Effector CD4-positive, alpha-beta T cell (primary cell): ENCODE measurements at regions not wholly inside any gene's neighbourhood (a gene's known extent, or its start where the extent isn't known, plus 50 kb on each side); places are given as distances from the start of the nearest gene placed in this dataset.

Experiments
- DNase-seq: peaks from one replicate; pipeline ENCODE4 v3.0.0-alpha.2; 2020

DNA sequence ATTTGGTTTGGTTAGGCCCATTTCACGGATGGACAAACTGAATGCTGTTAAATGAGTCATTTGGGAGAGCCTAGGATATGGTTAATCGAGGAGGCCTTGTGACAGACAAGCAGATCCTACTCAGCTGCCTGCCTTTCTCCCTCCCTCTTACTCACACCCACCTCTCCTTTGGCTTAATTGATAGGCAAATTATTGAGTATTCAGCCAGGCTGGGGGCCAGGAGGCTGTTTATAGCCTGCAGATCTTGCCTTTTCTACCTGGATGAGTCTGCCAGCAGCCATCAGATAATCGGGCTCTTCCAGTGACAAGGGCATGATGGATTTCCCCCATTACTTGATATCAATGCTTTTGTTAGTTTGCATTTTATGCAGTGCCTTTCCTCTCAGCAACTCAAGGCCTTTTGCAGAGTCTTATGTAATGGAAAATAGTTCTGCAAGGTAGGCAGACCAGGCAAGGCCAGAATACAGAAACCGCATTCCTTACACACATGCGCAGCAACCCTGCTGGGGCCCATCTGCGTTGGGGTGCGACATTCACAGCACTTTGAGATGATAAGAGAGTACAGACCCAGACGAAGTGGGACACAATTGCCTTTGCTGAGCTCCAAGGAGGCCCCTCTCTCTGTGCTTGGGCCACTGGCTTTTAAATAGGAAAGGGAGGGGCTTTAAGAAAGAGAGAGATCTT is 96.2 kb upstream of the ATP6AP2 start:
- DNase-seq, result no peak

DNA sequence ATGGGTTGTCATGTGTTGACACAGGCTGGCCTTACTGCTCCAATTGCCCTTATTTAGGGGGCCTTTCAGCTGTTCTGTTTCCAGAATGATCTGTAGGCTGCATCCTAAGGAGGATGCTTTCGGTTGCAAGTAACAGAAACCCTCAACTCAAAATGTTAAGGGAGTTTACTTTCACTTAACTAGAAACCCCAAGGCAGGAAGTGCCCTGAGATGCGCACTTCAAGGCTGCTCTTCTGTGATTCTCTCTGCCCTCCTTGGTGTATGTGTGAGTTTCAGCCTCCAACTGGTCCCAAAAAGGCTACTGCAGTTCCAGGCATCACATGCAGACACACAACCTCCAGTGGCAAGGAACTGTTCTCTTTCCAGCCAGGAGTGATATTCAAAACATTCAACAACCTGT is 97.3 kb upstream of the ATP6AP2 start:
- DNase-seq, result no peak

DNA sequence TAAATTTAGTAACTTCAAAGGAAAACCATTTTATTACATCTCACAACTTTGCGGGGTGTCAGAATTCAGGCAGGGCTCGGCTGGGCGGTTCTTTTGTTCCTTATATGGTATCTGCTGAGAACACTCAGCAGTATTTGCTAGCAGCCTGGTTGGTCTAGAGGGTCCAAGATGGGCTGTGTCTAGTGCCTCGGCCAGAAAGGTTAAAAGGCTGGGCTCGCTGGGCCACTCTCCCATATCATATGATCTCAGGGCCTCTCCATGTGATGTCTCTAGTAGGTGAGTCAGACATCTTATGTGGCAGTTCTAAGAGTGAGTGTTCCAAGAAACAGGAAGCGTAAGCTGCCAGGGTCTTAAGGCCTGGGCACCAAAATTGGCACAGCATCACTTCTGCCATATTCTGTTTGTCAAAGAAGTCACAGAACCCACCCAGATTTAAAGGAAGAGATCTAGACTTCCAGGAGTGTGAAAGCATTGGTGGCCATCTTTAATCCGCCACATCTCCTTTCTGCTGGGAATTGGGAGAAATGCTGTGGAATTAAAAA is 100.9 kb upstream of the ATP6AP2 start:
- no peak for DNase-seq

- DNase-seq, result no peak
Measured at GRCh38 chrX:40478474-40479065, 102.2 kb upstream of the ATP6AP2 start.

GRCh38 chrX:40476958-40477357 is 103.8 kb upstream of the ATP6AP2 start:
- DNase-seq, result no peak

GRCh38 chrX:40474645-40475044 is 106.1 kb upstream of the ATP6AP2 start:
- DNase-seq, result no peak

DNA sequence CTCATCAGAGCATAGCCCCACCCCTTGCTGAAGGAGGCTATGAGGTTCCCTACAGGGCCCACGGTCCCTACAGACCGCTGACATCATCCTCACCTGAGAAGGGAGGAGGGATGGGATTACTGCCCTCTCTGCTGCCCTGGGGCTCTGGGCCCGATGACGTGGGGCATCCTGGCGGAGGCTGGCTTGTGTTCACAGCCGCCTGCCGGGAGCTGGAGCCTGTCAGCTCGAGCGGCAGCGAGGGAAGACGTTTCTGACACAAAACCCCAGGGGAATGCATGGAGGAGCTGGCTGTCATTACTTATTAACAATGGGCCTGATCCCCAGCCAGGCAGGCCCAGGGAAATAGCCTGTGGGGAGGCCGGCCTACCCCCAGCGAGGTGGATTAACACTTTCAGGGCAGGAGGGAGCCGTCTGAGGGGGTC is 106.6 kb upstream of the ATP6AP2 start:
- DNase-seq, result no peak

DNA sequence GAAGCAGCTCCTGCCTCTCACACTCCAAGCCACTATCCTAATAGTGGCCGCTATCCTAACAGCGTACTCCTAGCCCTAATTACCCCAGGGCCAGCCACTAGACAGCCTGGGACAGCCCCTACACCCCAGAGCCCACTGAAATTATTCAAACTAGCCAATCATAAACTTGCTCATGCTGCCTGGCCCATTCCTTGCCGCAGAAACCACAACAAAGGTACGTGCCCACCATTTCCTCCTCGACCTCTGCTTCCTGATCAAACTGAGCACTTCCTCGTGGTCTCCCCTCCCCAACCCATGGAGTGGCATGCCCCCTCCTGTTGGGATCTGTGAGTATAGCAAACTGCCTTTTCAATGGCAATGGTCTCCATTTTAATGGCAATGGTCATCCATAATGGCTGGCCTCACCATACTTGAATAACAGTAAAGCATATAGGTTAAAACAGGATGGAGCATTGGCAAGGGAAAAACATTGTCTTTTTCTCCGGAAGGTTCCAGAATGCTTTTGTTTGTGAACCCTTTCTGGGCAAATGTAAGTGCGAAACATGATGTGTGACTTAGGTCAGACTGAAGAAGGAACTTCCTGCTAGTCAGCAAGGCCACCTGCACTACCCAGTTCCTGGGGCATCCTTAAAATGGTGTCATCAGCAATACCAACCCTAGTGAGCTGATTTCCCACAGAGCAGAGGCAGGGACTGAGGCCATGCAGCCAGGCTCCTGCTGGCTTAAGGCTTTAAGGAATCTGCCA is 107.1 kb upstream of the ATP6AP2 start:
- DNase-seq, result no peak

DNA sequence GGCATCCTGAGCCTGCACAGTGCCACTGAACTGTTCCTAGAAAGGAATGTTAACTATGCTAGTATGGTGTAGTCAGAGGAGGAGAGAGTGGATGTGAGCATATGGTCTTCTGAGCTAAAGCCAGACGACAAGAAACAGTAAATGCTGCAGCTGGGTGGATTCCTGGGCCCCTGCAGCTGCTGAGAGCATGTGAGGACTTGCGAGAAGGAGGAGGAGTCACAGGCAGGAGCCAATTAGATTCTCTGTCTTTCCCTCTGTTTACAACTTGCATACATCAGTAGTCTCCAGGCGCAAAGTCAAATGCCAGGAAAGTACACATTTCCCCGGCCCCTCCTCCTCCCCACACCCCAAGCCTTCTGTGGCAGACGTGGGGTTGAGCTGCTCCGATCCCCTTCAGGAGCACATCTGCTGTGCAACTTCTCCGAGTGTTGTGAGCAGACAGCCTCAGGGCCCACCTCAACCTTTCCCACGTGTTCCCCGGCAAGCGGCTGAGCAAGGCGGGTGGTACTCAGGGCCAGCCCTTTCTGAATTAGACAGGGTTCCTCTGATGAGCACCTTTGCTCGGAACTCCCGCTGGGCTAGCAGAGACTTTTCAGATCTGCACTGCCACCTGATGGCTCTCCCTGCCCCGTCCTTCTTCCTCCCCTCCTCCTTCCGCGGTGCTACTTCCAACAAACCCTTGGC is 108.7 kb upstream of the ATP6AP2 start:
- no peak for DNase-seq

GRCh38 chrX:40470830-40471429 is 109.8 kb upstream of the ATP6AP2 start:
- DNase-seq, result no peak

DNA sequence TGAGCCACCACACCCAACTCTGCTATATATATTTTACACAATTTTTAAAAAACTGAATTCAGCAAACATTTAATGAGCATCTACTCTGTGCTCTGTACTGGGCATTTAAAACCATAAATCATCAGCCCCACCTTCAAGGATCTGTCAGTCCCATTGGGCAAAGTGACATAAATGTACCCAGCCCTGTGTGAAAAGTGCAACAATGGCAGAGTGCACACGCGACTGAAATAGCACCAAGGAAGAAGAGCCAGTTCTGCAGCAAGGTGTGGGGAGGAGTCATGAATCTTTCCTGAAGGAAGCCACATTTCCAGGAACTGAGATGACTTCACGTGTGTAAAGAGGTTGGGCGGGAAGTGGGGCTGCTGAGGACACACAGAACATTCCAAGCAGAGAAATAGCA is 111.5 kb upstream of the ATP6AP2 start:
- no peak for DNase-seq

DNA sequence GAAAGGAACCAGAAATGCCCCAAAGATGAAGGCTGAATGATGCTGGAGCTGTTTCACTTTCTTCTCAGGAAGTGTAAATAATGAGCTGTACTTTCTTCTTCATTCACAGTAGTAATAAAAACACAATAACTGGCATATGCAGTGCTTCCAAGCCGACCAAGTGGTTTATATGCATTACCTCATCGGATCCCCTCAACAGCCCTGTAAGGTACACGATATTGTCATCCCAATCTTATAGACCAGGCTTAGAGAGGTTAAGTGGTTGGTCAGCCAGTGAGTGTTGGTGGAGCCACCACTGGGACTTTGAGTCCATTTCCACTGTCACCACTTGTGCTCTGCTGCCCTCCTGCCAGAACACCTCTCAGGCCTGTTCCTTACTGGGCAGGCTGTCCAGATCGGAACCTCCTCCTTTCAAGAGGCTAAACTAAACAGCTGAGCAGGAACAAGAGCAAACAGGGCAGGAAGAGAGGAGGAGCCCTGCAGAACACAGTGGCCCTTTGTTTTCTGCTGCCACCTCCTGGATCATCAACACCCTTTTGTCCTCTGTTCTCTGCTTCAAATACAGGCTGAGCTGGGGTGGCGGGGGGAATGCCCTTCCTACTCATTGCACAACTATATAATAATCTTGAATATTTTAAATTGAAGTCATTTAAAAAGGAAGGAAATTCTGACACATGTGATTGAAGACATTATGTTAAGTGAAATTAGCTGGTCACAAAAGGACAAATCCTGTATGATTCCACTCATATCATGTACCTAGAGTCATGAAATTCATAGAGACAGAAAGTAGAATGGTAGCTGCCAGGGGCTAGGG is 112.5 kb upstream of the ATP6AP2 start:
- no peak for DNase-seq

DNA sequence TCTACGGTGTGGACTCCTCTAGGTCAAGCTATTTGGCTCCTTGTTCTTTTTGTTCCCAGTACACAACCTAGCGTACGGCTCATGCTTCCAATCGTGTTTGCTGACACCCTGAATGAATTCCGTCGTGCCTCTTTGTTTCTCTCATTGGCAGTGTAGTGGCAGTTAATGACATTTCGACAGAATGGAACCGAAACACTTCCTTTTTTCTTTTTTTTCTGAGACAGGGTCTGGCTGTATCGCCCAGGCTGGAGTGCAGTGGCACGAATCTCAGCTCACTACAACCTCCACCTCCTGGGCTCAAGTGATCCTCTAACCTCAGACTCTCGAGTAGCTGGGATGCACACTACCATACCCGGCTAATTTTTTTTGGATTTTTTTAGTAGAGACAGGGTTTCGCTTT is 113.3 kb upstream of the ATP6AP2 start:
- DNase-seq, result no peak

DNA sequence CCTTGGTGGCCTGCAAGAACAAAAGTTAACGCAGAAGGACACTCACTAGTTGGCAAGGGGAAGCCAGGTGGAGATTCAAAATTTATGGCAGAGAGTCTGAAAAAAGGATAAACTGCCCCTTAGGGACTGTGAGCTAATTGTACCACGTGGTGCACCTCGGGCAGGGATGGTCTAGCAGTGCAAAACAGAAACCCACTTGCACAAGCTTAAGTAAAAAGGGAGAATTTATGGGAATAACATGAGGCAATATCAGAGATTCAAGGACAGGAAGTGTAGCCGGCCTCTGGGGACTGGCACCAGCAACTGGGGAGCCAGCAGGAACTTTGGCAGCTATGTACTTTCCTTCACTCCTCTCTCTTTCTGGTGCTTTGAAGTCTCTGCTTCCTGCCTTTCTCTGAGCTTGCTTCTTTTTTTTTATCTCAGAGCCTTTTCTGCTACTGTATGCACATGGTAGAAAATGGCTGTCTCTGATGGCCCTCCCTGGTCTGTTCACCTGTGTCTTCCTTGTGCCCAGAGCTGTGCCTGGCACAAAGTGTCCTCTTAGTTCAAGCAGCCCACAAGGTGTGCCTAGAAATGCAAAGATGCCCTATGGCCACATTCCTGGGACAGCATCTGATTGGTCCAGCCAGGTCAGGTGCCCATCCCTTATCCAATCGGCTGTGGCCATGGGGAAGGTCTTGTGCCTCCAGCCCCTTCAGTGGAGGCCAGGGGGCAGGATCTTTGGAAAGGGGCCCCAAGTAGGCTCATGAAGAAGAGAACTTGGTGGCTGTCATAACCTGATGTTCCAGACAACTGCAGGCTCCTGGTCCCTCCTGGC is 114.8 kb upstream of the ATP6AP2 start:
- DNase-seq, result no peak

DNA sequence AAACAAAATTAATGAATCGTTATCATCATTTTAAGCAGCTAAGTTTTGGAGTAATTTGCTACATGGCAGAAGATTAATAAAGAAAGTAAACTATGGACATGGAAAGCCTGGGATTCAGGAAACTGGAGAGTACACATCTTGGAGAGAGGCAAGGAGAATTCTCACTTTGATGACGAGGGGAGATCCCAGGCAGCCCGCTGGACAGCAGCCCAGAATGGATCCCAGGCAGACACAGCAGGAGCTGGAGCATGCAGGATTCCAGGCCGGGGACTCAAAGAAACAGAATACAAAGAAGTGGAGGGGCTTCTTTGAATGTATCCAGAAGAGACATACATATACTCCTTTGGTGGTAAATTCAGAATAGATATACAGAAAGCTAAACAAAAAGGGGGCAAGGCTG is 118.0 kb upstream of the ATP6AP2 start:
- DNase-seq, result no peak

GRCh38 chrX:40460926-40461325 is 119.8 kb upstream of the ATP6AP2 start:
- DNase-seq, result no peak

GRCh38 chrX:40459571-40460158 is 121.1 kb upstream of the ATP6AP2 start:
- DNase-seq, result no peak

- DNase-seq, result no peak
Measured at GRCh38 chrX:40457406-40457805, 123.4 kb upstream of the ATP6AP2 start.

- no peak for DNase-seq
Measured at GRCh38 chrX:40452031-40452430, 128.7 kb upstream of the ATP6AP2 start.

DNA sequence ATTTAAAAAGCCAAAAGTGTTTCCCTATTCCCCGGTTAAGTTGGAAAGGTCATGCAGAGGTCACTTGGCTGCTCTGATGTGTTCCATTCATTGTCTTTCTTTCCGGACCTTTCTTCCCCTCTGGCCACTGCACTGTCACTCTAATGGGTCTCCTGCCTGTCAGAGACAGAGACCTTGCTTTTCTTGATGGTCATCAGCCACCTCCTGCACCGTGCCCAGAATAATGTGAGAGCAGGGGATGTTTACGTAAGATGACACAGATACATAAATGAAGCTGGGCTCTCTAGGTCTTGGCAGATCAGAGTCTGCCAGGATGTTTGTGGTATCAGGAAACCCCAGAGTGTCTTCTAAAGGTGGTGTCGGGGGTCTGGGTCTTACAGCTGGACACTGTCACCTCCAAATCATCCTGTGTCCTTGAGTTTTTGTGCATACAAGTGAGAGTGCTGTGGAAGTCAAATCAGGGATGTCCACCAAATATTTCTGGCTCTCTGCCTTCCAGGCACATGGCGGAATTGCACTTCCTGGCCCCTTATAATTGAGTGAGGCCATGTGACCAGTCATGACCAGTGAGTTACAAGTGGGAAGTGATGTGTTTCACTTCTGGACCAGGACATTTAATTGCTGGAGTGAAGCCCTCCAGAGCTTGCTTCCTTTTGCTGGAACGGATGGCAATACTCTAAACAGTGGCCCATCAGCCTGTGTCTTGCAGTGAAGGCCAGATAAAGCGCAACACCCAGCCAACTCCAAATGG is 130.6 kb upstream of the ATP6AP2 start:
- no peak for DNase-seq
